ENCODE measurements at regions not wholly inside any gene's neighbourhood (a gene's known extent, or its start where the extent isn't known, plus 50 kb on each side); places are given as distances from the start of the nearest gene placed in this dataset.
A peak's percentile ranks its signal among the peaks of the same experiment; 100 is the strongest.

- Histone ChIP-seq H3K27ac (peak overlapping the region; percentile 87 to 96 (median 92)), H3K9me3 (no peaks in the 10 kb centered on the region), H3K4me3 (no peak overlapping the region), H3K4me1 (peaks cover 56% of the 10 kb centered on the region), H3K27me3 (no peaks in the 10 kb centered on the region), H3K36me3 (replicated peaks in 1 of 2; ENCODE audit: insufficient read depth in 1 of 2, low read depth in 2 of 2) (no peaks in the 10 kb centered on the region)
- no peak for ATAC-seq
- WGBS, 2 donors, result 50 to 74% methylated on average over 10 to 14 of the region's 14 CpGs
- DNase-seq, result no peak
- TF ChIP-seq POLR2A (IDR thresholded peaks at IDR 0.05), result no peak
- no peak for TF ChIP-seq CTCF (IDR thresholded peaks at IDR 0.05)
- intact Hi-C loops (cut with DNase I), result no loop called here
These were observed 211.1 kb upstream of the CIBAR2 start for GRCh38 chr16:85323230-85323960.

- H3K36me3 ChIP-seq (replicated peaks in 1 of 2; ENCODE audit: insufficient read depth in 1 of 2, low read depth in 2 of 2), result no peaks in the 10 kb centered on the region
- 87% methylated on average over 8 to 10 of the region's 10 CpGs for WGBS, 2 donors
- peak overlapping the region in 3 of 4 donors; percentile 87 to 96 (median 92) for H3K27ac ChIP-seq
- TF ChIP-seq POLR2A (IDR thresholded peaks at IDR 0.05), result no peak
- TF ChIP-seq CTCF (IDR thresholded peaks at IDR 0.05), result no peak
- peaks cover 50% of the 10 kb centered on the region for H3K4me1 ChIP-seq
- no peaks in the 10 kb centered on the region for H3K27me3 ChIP-seq
- no peak overlapping the region for H3K4me3 ChIP-seq
- H3K9me3 ChIP-seq, result no peaks in the 10 kb centered on the region
- DNase-seq (no peak), ATAC-seq (no peak)
- intact Hi-C loops (cut with DNase I), result no loop called here
These were observed 211.6 kb upstream of the CIBAR2 start for GRCh38 chr16:85323961-85324253.

- 90 to 95% methylated on average over 13 of the region's 13 CpGs for WGBS, 2 donors
- Histone ChIP-seq H3K27ac (no peak overlapping the region), H3K36me3 (replicated peaks in 1 of 2; ENCODE audit: insufficient read depth in 1 of 2, low read depth in 2 of 2) (no peaks in the 10 kb centered on the region), H3K4me1 (peaks cover 46% of the 10 kb centered on the region), H3K4me3 (no peak overlapping the region), H3K27me3 (no peaks in the 10 kb centered on the region), H3K9me3 (no peaks in the 10 kb centered on the region)
- ATAC-seq, result no peak
- TF ChIP-seq CTCF (IDR thresholded peaks at IDR 0.05) (no peak), POLR2A (IDR thresholded peaks at IDR 0.05) (no peak)
- intact Hi-C loops (cut with DNase I), result no loop called here
- DNase-seq, result no peak
These were observed 212.2 kb upstream of the CIBAR2 start for GRCh38 chr16:85324488-85324887.

GRCh38 chr16:85326113-85326793 is 214.0 kb upstream of the CIBAR2 start:
- no peak for TF ChIP-seq CTCF (IDR thresholded peaks at IDR 0.05)
- TF ChIP-seq POLR2A (IDR thresholded peaks at IDR 0.05), result no peak
- no peak overlapping the region for H3K27ac ChIP-seq
- intact Hi-C loops (cut with DNase I), result no loop called here
- H3K36me3 ChIP-seq (replicated peaks in 1 of 2; ENCODE audit: insufficient read depth in 1 of 2, low read depth in 2 of 2), result no peaks in the 10 kb centered on the region
- H3K27me3 ChIP-seq, result no peaks in the 10 kb centered on the region
- no peak overlapping the region for H3K4me3 ChIP-seq
- ATAC-seq, result no peak
- H3K4me1 ChIP-seq, result peaks cover 35% of the 10 kb centered on the region
- no peaks in the 10 kb centered on the region for H3K9me3 ChIP-seq
- WGBS, 2 donors, result 86 to 90% methylated on average over 12 of the region's 12 CpGs
- DNase-seq, result no peak

- DNase-seq, result no peak
- TF ChIP-seq CTCF (IDR thresholded peaks at IDR 0.05), result no peak
- intact Hi-C loops (cut with DNase I), result no loop called here
- 96% methylated on average over 4 to 8 of the region's 8 CpGs for WGBS, 2 donors
- H3K27ac ChIP-seq, result no peak overlapping the region
- no peak overlapping the region for H3K4me3 ChIP-seq
- H3K9me3 ChIP-seq, result no peaks in the 10 kb centered on the region
- H3K4me1 ChIP-seq, result peaks cover 29% of the 10 kb centered on the region
- no peak for ATAC-seq
- no peaks in the 10 kb centered on the region for H3K36me3 ChIP-seq (replicated peaks in 1 of 2; ENCODE audit: insufficient read depth in 1 of 2, low read depth in 2 of 2)
- H3K27me3 ChIP-seq, result no peaks in the 10 kb centered on the region
These were observed 214.5 kb upstream of the CIBAR2 start for GRCh38 chr16:85326794-85327181.

All from body of pancreas (tissue), 4 donors.